ENCODE measurements at regions not wholly inside any gene's neighbourhood (a gene's known extent, or its start where the extent isn't known, plus 50 kb on each side); places are given as distances from the start of the nearest gene placed in this dataset.

DNA sequence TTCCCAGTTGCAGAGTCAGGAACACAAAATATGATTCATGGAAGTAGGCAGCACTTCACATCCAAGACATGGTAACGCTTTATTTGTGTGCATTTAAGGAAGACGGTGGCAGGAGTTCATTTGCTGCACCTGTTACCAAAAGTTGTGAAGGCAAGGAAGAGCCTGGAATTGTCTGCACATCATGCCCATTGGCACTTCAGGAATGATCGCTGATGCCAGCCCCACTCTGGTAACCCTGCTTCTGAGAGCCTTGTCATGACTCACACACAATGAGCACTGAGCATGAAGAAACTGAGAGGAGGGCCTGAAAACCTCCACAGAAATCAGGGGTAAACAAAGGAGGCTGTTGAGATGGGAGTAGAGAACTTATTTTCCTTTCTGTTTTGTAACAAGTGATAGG, 181.1 kb downstream of the RPS12 start:
- no peaks in the 10 kb centered on the region for H3K27me3 ChIP-seq (ENCODE audit: control insufficient read depth in 5 of 5, insufficient read depth in 4 of 5, low read length in 5 of 5)
- H3K4me1 ChIP-seq (ENCODE audit: control insufficient read depth in 5 of 5, insufficient read depth in 5 of 5, low read length in 5 of 5): no peaks in the 10 kb centered on the region
- no peak overlapping the region for H3K9ac ChIP-seq (ENCODE audit: low read length in 5 of 5)
- no peaks in the 10 kb centered on the region for H3K9me3 ChIP-seq (ENCODE audit: control insufficient read depth in 5 of 5, low read length in 5 of 5)
- H3K4me3 ChIP-seq (ENCODE audit: low read depth in 1 of 5, low read length in 5 of 5): no peak overlapping the region
- H3K27ac ChIP-seq (ENCODE audit: low read depth, low read length): no peak overlapping the region
- H3K36me3 ChIP-seq (ENCODE audit: control insufficient read depth in 5 of 5, insufficient read depth in 5 of 5, low read length in 5 of 5): no peaks in the 10 kb centered on the region

GRCh38 chr6:132998418-132998817, 184.0 kb downstream of the RPS12 start:
- Histone ChIP-seq H3K4me3 (ENCODE audit: low read depth in 1 of 5, low read length in 5 of 5) (no peak overlapping the region), H3K4me1 (ENCODE audit: control insufficient read depth in 5 of 5, insufficient read depth in 5 of 5, low read length in 5 of 5) (peaks cover 0 to 8% (median 0%) of the 10 kb centered on the region in 5 donors), H3K36me3 (ENCODE audit: control insufficient read depth in 5 of 5, insufficient read depth in 5 of 5, low read length in 5 of 5) (no peaks in the 10 kb centered on the region), H3K27me3 (ENCODE audit: control insufficient read depth in 5 of 5, insufficient read depth in 4 of 5, low read length in 5 of 5) (no peaks in the 10 kb centered on the region), H3K9me3 (ENCODE audit: control insufficient read depth in 5 of 5, low read length in 5 of 5) (no peaks in the 10 kb centered on the region), H3K27ac (ENCODE audit: low read depth, low read length) (no peak overlapping the region), H3K9ac (ENCODE audit: low read length in 5 of 5) (no peak overlapping the region)

DNA sequence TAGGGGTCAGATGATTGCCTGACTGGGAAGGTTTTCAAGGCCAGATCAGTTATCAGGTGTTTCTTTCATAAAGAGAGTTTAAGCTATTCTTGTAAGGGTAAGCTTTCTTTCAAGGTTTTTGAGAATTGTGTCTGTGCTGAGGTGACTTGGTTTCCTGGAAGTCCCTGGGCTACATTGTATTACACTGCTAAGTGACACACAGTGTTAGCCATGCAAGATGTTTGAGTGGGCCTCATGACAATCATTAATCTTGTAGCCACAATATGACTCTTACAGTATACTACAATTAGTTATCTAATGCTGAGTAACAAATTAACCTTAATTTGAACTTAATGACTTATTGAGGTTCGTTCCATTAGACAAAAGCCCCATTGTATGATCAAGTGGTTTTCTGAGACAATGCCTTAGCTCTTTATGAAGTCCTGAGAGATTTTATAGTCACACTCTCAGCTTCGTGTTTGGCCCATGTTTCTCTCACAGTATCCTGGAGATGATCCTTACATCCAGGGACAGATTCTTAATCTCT, 186.7 kb downstream of the RPS12 start:
- Histone ChIP-seq H3K4me1 (ENCODE audit: control insufficient read depth in 5 of 5, insufficient read depth in 5 of 5, low read length in 5 of 5) (peaks cover 0 to 8% (median 0%) of the 10 kb centered on the region in 5 donors), H3K9ac (ENCODE audit: low read length in 5 of 5) (no peak overlapping the region), H3K4me3 (ENCODE audit: low read depth in 1 of 5, low read length in 5 of 5) (no peak overlapping the region), H3K27me3 (ENCODE audit: control insufficient read depth in 5 of 5, insufficient read depth in 4 of 5, low read length in 5 of 5) (no peaks in the 10 kb centered on the region), H3K9me3 (ENCODE audit: control insufficient read depth in 5 of 5, low read length in 5 of 5) (no peaks in the 10 kb centered on the region), H3K27ac (ENCODE audit: low read depth, low read length) (no peak overlapping the region), H3K36me3 (ENCODE audit: control insufficient read depth in 5 of 5, insufficient read depth in 5 of 5, low read length in 5 of 5) (no peaks in the 10 kb centered on the region)

- Histone ChIP-seq H3K9me3 (ENCODE audit: control insufficient read depth in 5 of 5, low read length in 5 of 5) (no peaks in the 10 kb centered on the region), H3K4me1 (ENCODE audit: control insufficient read depth in 5 of 5, insufficient read depth in 5 of 5, low read length in 5 of 5) (peaks cover 0 to 8% (median 0%) of the 10 kb centered on the region in 5 donors), H3K27me3 (ENCODE audit: control insufficient read depth in 5 of 5, insufficient read depth in 4 of 5, low read length in 5 of 5) (no peaks in the 10 kb centered on the region), H3K9ac (ENCODE audit: low read length in 5 of 5) (no peak overlapping the region), H3K4me3 (ENCODE audit: low read depth in 1 of 5, low read length in 5 of 5) (no peak overlapping the region), H3K36me3 (ENCODE audit: control insufficient read depth in 5 of 5, insufficient read depth in 5 of 5, low read length in 5 of 5) (no peaks in the 10 kb centered on the region), H3K27ac (ENCODE audit: low read depth, low read length) (no peak overlapping the region)
Measured at GRCh38 chr6:133004304-133004884, 190.0 kb downstream of the RPS12 start.

- Histone ChIP-seq H3K9me3 (ENCODE audit: control insufficient read depth in 5 of 5, low read length in 5 of 5) (no peaks in the 10 kb centered on the region), H3K27ac (ENCODE audit: low read depth, low read length) (no peak overlapping the region), H3K4me1 (ENCODE audit: control insufficient read depth in 5 of 5, insufficient read depth in 5 of 5, low read length in 5 of 5) (no peaks in the 10 kb centered on the region), H3K4me3 (ENCODE audit: low read depth in 1 of 5, low read length in 5 of 5) (no peak overlapping the region), H3K36me3 (ENCODE audit: control insufficient read depth in 5 of 5, insufficient read depth in 5 of 5, low read length in 5 of 5) (no peaks in the 10 kb centered on the region), H3K9ac (ENCODE audit: low read length in 5 of 5) (no peak overlapping the region), H3K27me3 (ENCODE audit: control insufficient read depth in 5 of 5, insufficient read depth in 4 of 5, low read length in 5 of 5) (no peaks in the 10 kb centered on the region)
Measured at GRCh38 chr6:133012774-133013173, 198.4 kb downstream of the RPS12 start.

DNA sequence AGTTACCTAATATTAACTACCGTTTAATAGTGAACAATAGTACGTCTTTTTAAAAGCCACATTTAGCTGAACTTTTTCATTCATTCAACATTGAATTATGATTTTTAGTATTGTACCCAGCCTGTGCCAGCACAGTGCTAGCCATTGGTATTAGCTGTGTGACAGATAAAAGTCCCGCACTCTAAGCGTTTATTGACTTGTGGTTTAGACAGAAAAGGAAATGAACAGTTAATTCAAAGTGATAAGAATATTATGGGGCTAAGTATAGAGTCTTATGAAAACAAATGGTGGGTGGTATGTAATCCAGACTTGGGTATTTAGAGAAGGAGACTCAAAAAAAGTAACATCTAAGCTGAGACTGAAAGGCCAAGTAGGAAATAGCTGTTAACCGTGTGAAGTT, 202.3 kb downstream of the RPS12 start:
- peaks cover 0 to 6% (median 0%) of the 10 kb centered on the region in 5 donors for H3K9me3 ChIP-seq (ENCODE audit: control insufficient read depth in 5 of 5, low read length in 5 of 5)
- H3K9ac ChIP-seq (ENCODE audit: low read length in 5 of 5): no peak overlapping the region
- no peak overlapping the region for H3K27ac ChIP-seq (ENCODE audit: low read depth, low read length)

DNA sequence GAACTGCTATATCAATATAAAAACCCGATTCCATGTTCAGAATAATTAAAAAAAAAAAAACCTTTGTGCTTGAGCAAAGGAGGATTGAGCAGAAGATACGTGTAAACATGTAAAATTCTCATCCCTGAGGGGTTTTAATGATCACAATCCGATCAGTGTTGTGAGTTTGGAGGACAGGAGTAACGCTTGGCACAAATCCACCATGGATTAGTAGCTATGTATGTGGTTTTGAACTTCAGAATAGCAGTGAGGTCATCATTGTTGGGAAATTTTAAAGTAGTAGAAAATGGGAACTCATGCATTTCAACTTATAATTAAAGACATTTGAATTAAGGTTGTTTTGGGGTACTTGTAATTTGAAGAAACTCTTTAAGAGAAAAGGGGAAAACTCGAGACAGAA, 203.2 kb downstream of the RPS12 start:
- Histone ChIP-seq H3K27me3 (ENCODE audit: control insufficient read depth in 5 of 5, insufficient read depth in 4 of 5, low read length in 5 of 5) (no peaks in the 10 kb centered on the region), H3K27ac (ENCODE audit: low read depth, low read length) (no peak overlapping the region), H3K4me1 (ENCODE audit: control insufficient read depth in 5 of 5, insufficient read depth in 5 of 5, low read length in 5 of 5) (no peaks in the 10 kb centered on the region), H3K36me3 (ENCODE audit: control insufficient read depth in 5 of 5, insufficient read depth in 5 of 5, low read length in 5 of 5) (no peaks in the 10 kb centered on the region), H3K4me3 (ENCODE audit: low read depth in 1 of 5, low read length in 5 of 5) (no peak overlapping the region), H3K9me3 (ENCODE audit: control insufficient read depth in 5 of 5, low read length in 5 of 5) (peaks cover 0 to 6% (median 0%) of the 10 kb centered on the region in 5 donors), H3K9ac (ENCODE audit: low read length in 5 of 5) (no peak overlapping the region)

More for the DNA sequence above, 202.3 kb downstream of the RPS12 start:
- Histone ChIP-seq H3K36me3 (ENCODE audit: control insufficient read depth in 5 of 5, insufficient read depth in 5 of 5, low read length in 5 of 5) (no peaks in the 10 kb centered on the region), H3K27me3 (ENCODE audit: control insufficient read depth in 5 of 5, insufficient read depth in 4 of 5, low read length in 5 of 5) (no peaks in the 10 kb centered on the region), H3K4me3 (ENCODE audit: low read depth in 1 of 5, low read length in 5 of 5) (no peak overlapping the region), H3K4me1 (ENCODE audit: control insufficient read depth in 5 of 5, insufficient read depth in 5 of 5, low read length in 5 of 5) (no peaks in the 10 kb centered on the region)

- Histone ChIP-seq H3K4me1 (ENCODE audit: control insufficient read depth in 5 of 5, insufficient read depth in 5 of 5, low read length in 5 of 5) (no peaks in the 10 kb centered on the region), H3K9me3 (ENCODE audit: control insufficient read depth in 5 of 5, low read length in 5 of 5) (peaks cover 0 to 7% (median 2%) of the 10 kb centered on the region in 5 donors), H3K27me3 (ENCODE audit: control insufficient read depth in 5 of 5, insufficient read depth in 4 of 5, low read length in 5 of 5) (no peaks in the 10 kb centered on the region), H3K9ac (ENCODE audit: low read length in 5 of 5) (no peak overlapping the region), H3K4me3 (ENCODE audit: low read depth in 1 of 5, low read length in 5 of 5) (no peak overlapping the region), H3K36me3 (ENCODE audit: control insufficient read depth in 5 of 5, insufficient read depth in 5 of 5, low read length in 5 of 5) (no peaks in the 10 kb centered on the region), H3K27ac (ENCODE audit: low read depth, low read length) (no peak overlapping the region)
Measured at GRCh38 chr6:133026705-133027104, 212.3 kb downstream of the RPS12 start.

- no peaks in the 10 kb centered on the region for H3K9me3 ChIP-seq (ENCODE audit: control insufficient read depth in 5 of 5, low read length in 5 of 5)
- no peak overlapping the region for H3K9ac ChIP-seq (ENCODE audit: low read length in 5 of 5)
- no peaks in the 10 kb centered on the region for H3K36me3 ChIP-seq (ENCODE audit: control insufficient read depth in 5 of 5, insufficient read depth in 5 of 5, low read length in 5 of 5)
- no peak overlapping the region for H3K27ac ChIP-seq (ENCODE audit: low read depth, low read length)
- H3K4me1 ChIP-seq (ENCODE audit: control insufficient read depth in 5 of 5, insufficient read depth in 5 of 5, low read length in 5 of 5): no peaks in the 10 kb centered on the region
- H3K4me3 ChIP-seq (ENCODE audit: low read depth in 1 of 5, low read length in 5 of 5): no peak overlapping the region
- no peaks in the 10 kb centered on the region for H3K27me3 ChIP-seq (ENCODE audit: control insufficient read depth in 5 of 5, insufficient read depth in 4 of 5, low read length in 5 of 5)
Measured at GRCh38 chr6:133033263-133033662, 207.9 kb upstream of the EYA4 start.

- no peak overlapping the region for H3K4me3 ChIP-seq (ENCODE audit: low read depth in 1 of 5, low read length in 5 of 5)
- H3K27me3 ChIP-seq (ENCODE audit: control insufficient read depth in 5 of 5, insufficient read depth in 4 of 5, low read length in 5 of 5): no peaks in the 10 kb centered on the region
- no peaks in the 10 kb centered on the region for H3K36me3 ChIP-seq (ENCODE audit: control insufficient read depth in 5 of 5, insufficient read depth in 5 of 5, low read length in 5 of 5)
- no peaks in the 10 kb centered on the region for H3K4me1 ChIP-seq (ENCODE audit: control insufficient read depth in 5 of 5, insufficient read depth in 5 of 5, low read length in 5 of 5)
- H3K27ac ChIP-seq (ENCODE audit: low read depth, low read length): no peak overlapping the region
- no peaks in the 10 kb centered on the region for H3K9me3 ChIP-seq (ENCODE audit: control insufficient read depth in 5 of 5, low read length in 5 of 5)
- H3K9ac ChIP-seq (ENCODE audit: low read length in 5 of 5): no peak overlapping the region
Measured at GRCh38 chr6:133034509-133035206, 206.5 kb upstream of the EYA4 start.

Measured in subcutaneous abdominal adipose tissue (tissue), 5 donors.